GM12864 (cell line): ENCODE measurements at regions not wholly inside any gene's neighbourhood (a gene's known extent, or its start where the extent isn't known, plus 50 kb on each side); places are given as distances from the start of the nearest gene placed in this dataset.

Experiments
- DNase-seq: peaks from one replicate; pipeline ENCODE4 v3.0.0-alpha.2; 2011; ENCODE audit warnings: low read depth
- H3K4me3 ChIP-seq: 2 replicates; pipeline ENCODE4 v1.5.1; 2011; ENCODE audit warnings: mild to moderate bottlenecking, low read depth, low read length, control low read depth
- TF ChIP-seq, protein P1 (sequence below): IDR thresholded peaks from 2 replicates; pipeline ENCODE4 v1.5.1; 2011; ENCODE audit warnings: low read depth, mild to moderate bottlenecking, moderate library complexity, low read length, control low read depth, inconsistent platforms; ENCODE audit errors: missing control alignments

DNA sequence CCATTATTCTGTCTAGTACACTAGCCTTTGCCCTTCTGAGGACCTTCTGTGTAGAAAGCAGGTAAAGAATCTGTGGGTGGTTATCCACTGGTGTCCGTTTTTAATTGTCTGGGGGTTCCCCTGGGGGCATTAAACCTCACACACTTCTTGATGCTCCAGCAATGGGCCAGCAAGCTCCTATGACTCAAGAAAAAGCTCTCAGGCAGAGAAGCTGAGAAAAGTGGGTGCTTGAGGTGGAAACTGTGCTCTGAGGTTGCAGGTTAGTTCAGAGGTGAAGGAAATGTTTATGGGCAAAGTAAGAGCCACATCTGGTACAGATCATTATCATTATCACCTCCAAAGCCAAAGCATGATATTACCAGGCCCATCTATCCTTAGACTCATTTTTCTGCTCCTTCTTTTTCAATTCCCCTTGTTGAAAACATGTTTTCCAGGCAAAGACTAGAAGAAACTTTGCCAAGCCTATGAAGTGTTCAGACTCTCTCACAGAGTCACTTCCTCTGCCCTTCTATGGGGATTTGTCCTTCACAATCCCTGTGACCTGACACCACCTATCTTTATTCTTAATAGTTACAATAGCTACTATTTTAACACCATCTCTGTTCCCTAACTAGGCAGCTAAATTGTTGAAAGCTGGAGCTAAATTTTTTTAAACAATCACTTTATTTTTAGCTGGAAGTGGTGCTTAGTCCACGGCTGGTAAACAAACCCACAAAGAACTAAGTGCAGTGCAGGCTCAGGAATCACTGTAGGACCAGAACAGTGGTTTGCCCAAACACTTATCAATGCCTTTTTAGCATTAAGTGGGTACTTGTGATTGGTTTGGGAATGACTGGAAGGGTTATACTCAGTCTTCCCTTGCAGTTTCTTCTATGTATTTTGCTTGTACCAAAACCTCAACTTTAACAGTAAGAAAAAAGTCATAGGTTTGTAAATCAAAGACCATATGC is 512.8 kb upstream of the POU3F3 start:
- TF ChIP-seq, protein P1, sequence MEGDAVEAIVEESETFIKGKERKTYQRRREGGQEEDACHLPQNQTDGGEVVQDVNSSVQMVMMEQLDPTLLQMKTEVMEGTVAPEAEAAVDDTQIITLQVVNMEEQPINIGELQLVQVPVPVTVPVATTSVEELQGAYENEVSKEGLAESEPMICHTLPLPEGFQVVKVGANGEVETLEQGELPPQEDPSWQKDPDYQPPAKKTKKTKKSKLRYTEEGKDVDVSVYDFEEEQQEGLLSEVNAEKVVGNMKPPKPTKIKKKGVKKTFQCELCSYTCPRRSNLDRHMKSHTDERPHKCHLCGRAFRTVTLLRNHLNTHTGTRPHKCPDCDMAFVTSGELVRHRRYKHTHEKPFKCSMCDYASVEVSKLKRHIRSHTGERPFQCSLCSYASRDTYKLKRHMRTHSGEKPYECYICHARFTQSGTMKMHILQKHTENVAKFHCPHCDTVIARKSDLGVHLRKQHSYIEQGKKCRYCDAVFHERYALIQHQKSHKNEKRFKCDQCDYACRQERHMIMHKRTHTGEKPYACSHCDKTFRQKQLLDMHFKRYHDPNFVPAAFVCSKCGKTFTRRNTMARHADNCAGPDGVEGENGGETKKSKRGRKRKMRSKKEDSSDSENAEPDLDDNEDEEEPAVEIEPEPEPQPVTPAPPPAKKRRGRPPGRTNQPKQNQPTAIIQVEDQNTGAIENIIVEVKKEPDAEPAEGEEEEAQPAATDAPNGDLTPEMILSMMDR, result no peak
- DNase-seq, result no peak
- H3K4me3 ChIP-seq, result no peak overlapping the region

DNA sequence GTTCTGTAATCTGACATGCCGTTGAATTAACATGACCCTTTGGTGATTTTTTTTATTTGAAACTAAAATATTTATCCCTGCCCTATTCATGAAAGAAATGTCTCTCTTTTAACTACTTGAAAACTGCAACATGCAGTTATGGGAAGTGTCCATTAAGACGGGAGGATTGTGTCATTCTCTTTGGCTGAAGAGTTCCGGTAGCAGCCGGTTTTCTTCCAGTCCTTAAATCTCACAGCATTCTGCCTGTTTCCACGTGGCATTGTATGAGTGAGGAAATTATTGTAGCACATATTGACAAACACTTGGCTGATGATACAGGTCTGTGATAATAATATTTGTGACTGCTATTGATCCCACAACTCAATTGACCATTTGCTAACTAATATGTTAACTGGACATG is 509.6 kb upstream of the POU3F3 start:
- no peak for DNase-seq
- TF ChIP-seq, protein P1, result no peak
- H3K4me3 ChIP-seq, result no peak overlapping the region

DNA sequence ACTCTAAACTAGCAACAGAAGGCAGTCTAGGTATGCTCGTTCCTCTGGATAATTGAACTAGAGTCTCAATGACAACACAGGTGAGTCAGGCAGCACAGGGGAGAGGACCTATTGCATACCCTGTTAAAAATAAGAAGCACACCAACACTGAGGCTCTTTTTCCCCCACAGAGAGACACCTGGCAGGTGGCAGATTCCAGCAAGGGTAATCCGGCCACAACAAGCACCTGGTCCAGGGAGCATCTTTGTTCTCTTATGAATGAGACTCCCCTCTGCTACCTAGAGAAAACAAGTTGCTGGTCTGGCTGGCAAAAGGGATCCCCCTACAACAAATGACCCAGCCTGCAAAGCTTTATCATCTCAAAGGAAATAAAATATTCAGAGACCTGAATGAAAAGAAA is 508.9 kb upstream of the POU3F3 start:
- no peak overlapping the region for H3K4me3 ChIP-seq
- DNase-seq, result no peak
- TF ChIP-seq, protein P1, result no peak

DNA sequence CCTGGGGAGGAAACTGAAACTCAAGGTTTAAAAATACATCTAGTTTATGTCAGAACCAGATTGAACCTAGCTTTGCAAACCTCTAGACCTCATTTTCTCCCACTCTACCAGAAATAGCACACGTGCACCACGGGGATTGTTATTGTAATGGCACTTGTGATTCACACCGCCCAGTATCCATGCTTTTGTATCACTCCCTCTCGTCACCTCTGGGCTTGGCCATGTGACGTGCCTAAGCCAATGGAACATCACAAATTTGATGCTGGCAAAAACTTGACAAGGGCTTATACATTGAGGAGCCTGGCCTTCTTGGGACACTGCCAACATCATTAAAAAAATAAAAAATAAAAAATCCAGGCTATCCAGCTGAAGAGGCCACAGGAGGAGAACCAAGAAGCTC is 495.8 kb upstream of the POU3F3 start:
- TF ChIP-seq, protein P1, result no peak
- no peak overlapping the region for H3K4me3 ChIP-seq
- DNase-seq, result no peak

DNA sequence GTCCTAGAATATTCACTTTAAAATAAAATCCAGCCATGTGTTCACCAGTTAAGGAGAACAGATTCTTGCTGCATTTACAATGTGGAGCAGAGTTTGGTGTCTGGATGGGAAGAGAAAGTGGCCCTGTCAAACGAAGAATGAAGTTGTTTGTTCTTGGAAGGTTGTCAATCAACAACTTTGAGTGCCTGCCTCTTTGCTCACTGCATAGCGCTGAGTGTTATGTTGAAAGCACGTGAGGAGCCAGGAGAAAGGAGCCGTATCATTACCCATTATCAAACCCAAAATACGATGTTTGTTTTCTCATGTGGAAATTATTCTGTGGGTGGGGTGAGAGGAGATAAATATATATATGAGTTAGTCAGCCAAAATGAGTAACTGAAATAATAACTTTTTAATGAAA is 492.5 kb upstream of the POU3F3 start:
- DNase-seq, result no peak
- TF ChIP-seq, protein P1, result no peak
- no peak overlapping the region for H3K4me3 ChIP-seq

DNA sequence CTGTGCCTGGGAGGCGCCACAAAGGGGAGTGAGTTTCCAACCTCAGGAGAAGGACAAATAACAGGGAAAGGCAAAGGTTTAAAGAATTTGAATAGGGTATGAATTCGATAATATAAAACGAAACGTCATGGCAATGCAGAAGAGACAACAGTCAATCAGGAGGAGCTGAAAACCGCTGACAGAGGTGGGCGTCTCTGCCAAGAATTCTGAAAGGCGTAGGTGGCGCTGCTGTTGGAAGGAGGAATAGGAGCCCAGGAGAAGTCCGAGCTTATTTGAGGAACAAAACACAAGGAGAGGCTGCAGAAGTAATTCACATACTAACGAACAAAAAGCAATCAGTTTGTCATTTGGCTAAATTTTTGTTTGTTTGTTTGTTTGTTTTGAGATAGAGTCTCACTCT is 485.8 kb upstream of the POU3F3 start:
- TF ChIP-seq, protein P1, result no peak
- DNase-seq, result no peak
- no peak overlapping the region for H3K4me3 ChIP-seq
